GM12878 (cell line): ENCODE measurements at regions not wholly inside any gene's neighbourhood (a gene's known extent, or its start where the extent isn't known, plus 50 kb on each side); places are given as distances from the start of the nearest gene placed in this dataset.

Source experiments
- ATAC-seq: fragments of 200-7000 bp; cut with Tn5 transposase; 3 replicates; pipeline ENCODE4 v1.9.1; 2020; ENCODE audit warnings: mild to moderate bottlenecking, moderate library complexity
- BruUV-seq: library from RNA; stranded (reverse); fragments of 400-500 nt; replicated peaks from 2 replicates; lab custom pipeline; 2021; lab: Mats Ljungman, UMichigan
- CTCF ChIA-PET: fragments of 300-600 bp; sonication (Branson Sonifier 250); formaldehyde crosslinking; extraction: SDS; loops from one replicate; lab custom pipeline; 2021; ENCODE audit warnings: inconsistent platforms; lab: Yijun Ruan, JAX
- POLR2A ChIA-PET: fragments of 350-600 bp; formaldehyde crosslinking; extraction: SDS; loops from one replicate; lab custom pipeline; 2021; ENCODE audit warnings: inconsistent platforms; lab: Charles Lee
- RAD21 ChIA-PET: fragments of 300-600 bp; sonication (Branson Sonifier 250); formaldehyde crosslinking; loops from one replicate; lab custom pipeline; 2023; ENCODE audit warnings: antibody characterized with exemption; ENCODE audit not compliant: unreplicated experiment; lab: Charles Lee
- SMC1A ChIA-PET: fragments of 300-600 bp; sonication (Branson Sonifier 250); formaldehyde crosslinking; loops from one replicate; lab custom pipeline; 2023; ENCODE audit not compliant: unreplicated experiment, uncharacterized antibody; lab: Charles Lee
- DNase-seq: peaks from one replicate; pipeline ENCODE4 v3.0.0-alpha.2; 2011; ENCODE audit warnings: low read depth, low spot score
- FAIRE-seq: peaks from 3 replicates; lab custom pipeline; 2011; peaks lifted over from hg19 to GRCh38; lab: Jason Lieb, UNC
- H2AFZ ChIP-seq: 2 replicates; pipeline ENCODE4 v1.6.0; 2011; ENCODE audit warnings: low read depth, low read length, control low read depth; ENCODE audit not compliant: control insufficient read depth
- H3K27ac ChIP-seq: 2 replicates; pipeline ENCODE4 v1.5.1; 2011; ENCODE audit warnings: control low read depth; ENCODE audit not compliant: control insufficient read depth, insufficient read depth
- H3K27me3 ChIP-seq, 2 experiments: replicated peaks in 1 of 2; 2 replicates each; pipeline versions ENCODE4 v1.6.0 to v1.6.1; 2011; ENCODE audit warnings: low read length in 1 of 2; ENCODE audit not compliant: control insufficient read depth in 2 of 2, insufficient read depth in 2 of 2
- H3K36me3 ChIP-seq, 2 experiments: 2 replicates each; pipeline ENCODE4 v1.5.1; 2011; ENCODE audit warnings: low read length in 1 of 2; ENCODE audit not compliant: control insufficient read depth in 2 of 2, insufficient read depth in 2 of 2
- H3K4me1 ChIP-seq: 2 replicates; pipeline ENCODE4 v1.6.1; 2011; ENCODE audit warnings: mild to moderate bottlenecking, low read length, moderate library complexity, mixed read lengths; ENCODE audit not compliant: control insufficient read depth, insufficient read depth
- H3K4me2 ChIP-seq: 2 replicates; pipeline ENCODE4 v1.6.0; 2011; ENCODE audit warnings: control low read depth; ENCODE audit not compliant: control insufficient read depth, insufficient read depth
- H3K4me3 ChIP-seq: fragments of 200-600 bp; sonication (generic); 2 replicates; pipeline ENCODE4 v1.5.1; 2016
- H3K79me2 ChIP-seq: 2 replicates; pipeline ENCODE4 v1.6.0; 2011; ENCODE audit warnings: low read length; ENCODE audit not compliant: control insufficient read depth, insufficient read depth
- H3K9ac ChIP-seq: 2 replicates; pipeline ENCODE4 v1.8.0; 2011; ENCODE audit warnings: low read length, control low read depth, mixed read lengths; ENCODE audit not compliant: control insufficient read depth, insufficient read depth
- H3K9me3 ChIP-seq: replicated peaks from 3 replicates; pipeline ENCODE4 v1.5.1; 2011; ENCODE audit warnings: mild to moderate bottlenecking, low read length; ENCODE audit not compliant: control insufficient read depth, insufficient read depth
- H4K20me1 ChIP-seq: 2 replicates; pipeline ENCODE4 v1.6.0; 2011; ENCODE audit not compliant: control insufficient read depth, insufficient read depth
- MTA3 ChIP-seq: IDR thresholded peaks from 2 replicates; pipeline ENCODE4 v1.6.1; 2012; ENCODE audit warnings: low read length, inconsistent platforms, borderline replicate concordance
- RAD21 ChIP-seq: IDR thresholded peaks from 2 replicates; pipeline ENCODE4 v1.6.1; 2011; ENCODE audit warnings: mild to moderate bottlenecking, low read depth, low read length, moderate library complexity; ENCODE audit not compliant: insufficient read depth
- SMC3 ChIP-seq: IDR thresholded peaks from 2 replicates; pipeline ENCODE4 v1.6.1; 2011; ENCODE audit warnings: low read length, improper control_type of control experiment, borderline replicate concordance
- ZNF274 ChIP-seq: IDR thresholded peaks from one replicate; pipeline ENCODE4 v1.8.0; 2011; ENCODE audit not compliant: insufficient read length, insufficient read depth
- ZNF384 ChIP-seq: IDR thresholded peaks from 2 replicates; pipeline ENCODE4 v1.6.1; 2012; ENCODE audit warnings: low read depth, mild to moderate bottlenecking, low read length, improper control_type of control experiment, borderline replicate concordance
- ZSCAN29 ChIP-seq: fragments of 450-650 bp; IDR thresholded peaks from 2 replicates; pipeline ENCODE4 v1.6.1; 2017; ENCODE audit warnings: mild to moderate bottlenecking, moderate library complexity
- WGBS: methylation state at CpG from one replicate; pipeline ENCODE4 v1.1.6; 2016; ENCODE audit warnings: low lambda C conversion rate; ENCODE audit not compliant: insufficient replicate concordance, insufficient coverage; ENCODE audit errors: missing lambda C conversion rate; 5-methylcytosine and 5-hydroxymethylcytosine counted together
- in situ Hi-C: fragments of 300-500 bp; cut with MboI; formaldehyde crosslinking; loops from 9 replicates; pipeline ENCODE4 v1.14.3; 2018; ENCODE audit warnings: mixed read lengths
- intact Hi-C: fragments of 100-400 bp; cut with micrococcal nuclease; formaldehyde crosslinking; loops from one replicate; pipeline ENCODE4 v1.14.2; 2022; ENCODE audit not compliant: unreplicated experiment
- TF ChIP-seq, protein P1 (sequence below): fragments of 150-350 bp; IDR thresholded peaks from 2 replicates; pipeline ENCODE4 v1.6.1; 2016; ENCODE audit warnings: low read depth, low read length

- 30% methylated on average over 4 of the region's 4 CpGs for WGBS
These were observed 190.2 kb downstream of the ACTR3B start for GRCh38 chr7:152949790-152950189.

More at GRCh38 chr7:152949790-152950189, 190.2 kb downstream of the ACTR3B start:
- in situ Hi-C loops (no loop called here), intact Hi-C loops (no loop called here)
- DNase-seq (no peak), FAIRE-seq (no peak), ATAC-seq (no peak)
- RAD21 ChIA-PET, result no interaction called here
- H2AFZ ChIP-seq, result no peak overlapping the region
- TF ChIP-seq, protein P1, sequence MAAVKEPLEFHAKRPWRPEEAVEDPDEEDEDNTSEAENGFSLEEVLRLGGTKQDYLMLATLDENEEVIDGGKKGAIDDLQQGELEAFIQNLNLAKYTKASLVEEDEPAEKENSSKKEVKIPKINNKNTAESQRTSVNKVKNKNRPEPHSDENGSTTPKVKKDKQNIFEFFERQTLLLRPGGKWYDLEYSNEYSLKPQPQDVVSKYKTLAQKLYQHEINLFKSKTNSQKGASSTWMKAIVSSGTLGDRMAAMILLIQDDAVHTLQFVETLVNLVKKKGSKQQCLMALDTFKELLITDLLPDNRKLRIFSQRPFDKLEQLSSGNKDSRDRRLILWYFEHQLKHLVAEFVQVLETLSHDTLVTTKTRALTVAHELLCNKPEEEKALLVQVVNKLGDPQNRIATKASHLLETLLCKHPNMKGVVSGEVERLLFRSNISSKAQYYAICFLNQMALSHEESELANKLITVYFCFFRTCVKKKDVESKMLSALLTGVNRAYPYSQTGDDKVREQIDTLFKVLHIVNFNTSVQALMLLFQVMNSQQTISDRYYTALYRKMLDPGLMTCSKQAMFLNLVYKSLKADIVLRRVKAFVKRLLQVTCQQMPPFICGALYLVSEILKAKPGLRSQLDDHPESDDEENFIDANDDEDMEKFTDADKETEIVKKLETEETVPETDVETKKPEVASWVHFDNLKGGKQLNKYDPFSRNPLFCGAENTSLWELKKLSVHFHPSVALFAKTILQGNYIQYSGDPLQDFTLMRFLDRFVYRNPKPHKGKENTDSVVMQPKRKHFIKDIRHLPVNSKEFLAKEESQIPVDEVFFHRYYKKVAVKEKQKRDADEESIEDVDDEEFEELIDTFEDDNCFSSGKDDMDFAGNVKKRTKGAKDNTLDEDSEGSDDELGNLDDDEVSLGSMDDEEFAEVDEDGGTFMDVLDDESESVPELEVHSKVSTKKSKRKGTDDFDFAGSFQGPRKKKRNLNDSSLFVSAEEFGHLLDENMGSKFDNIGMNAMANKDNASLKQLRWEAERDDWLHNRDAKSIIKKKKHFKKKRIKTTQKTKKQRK, result no peak
- no peak for TF ChIP-seq SMC3
- no peak for TF ChIP-seq ZNF384
- TF ChIP-seq RAD21, result no peak
- no peak for TF ChIP-seq ZSCAN29
- TF ChIP-seq ZNF274, result no peak
- no peak for TF ChIP-seq MTA3
- H3K4me1 ChIP-seq, result no peaks in the 10 kb centered on the region
- H3K4me3 ChIP-seq, result no peak overlapping the region
- no peak overlapping the region for H3K9ac ChIP-seq
- H3K4me2 ChIP-seq, result no peak overlapping the region
- H3K36me3 ChIP-seq, result no peaks in the 10 kb centered on the region
- CTCF ChIA-PET, result interaction anchor here (0.9 kb wide), 1 partner anchor 10 kb away, joined by 3 read pairs; no protein-coding TSS in a partner anchor
- no peak overlapping the region for H3K27ac ChIP-seq
- no peaks in the 10 kb centered on the region for H3K79me2 ChIP-seq
- no TSS peak for BruUV-seq
- H3K9me3 ChIP-seq, result no peaks in the 10 kb centered on the region
- SMC1A ChIA-PET, result no interaction called here
- POLR2A ChIA-PET, result no interaction called here
- H3K27me3 ChIP-seq, result no peaks in the 10 kb centered on the region
- H4K20me1 ChIP-seq, result no peaks in the 10 kb centered on the region
